ENCODE measurements at regions not wholly inside any gene's neighbourhood (a gene's known extent, or its start where the extent isn't known, plus 50 kb on each side); places are given as distances from the start of the nearest gene placed in this dataset.
"Not testable (repeated sequence)": the region's sequence is repeated elsewhere in the genome, so short reads cannot be mapped to it uniquely, and the experiment has no call there.

DNA sequence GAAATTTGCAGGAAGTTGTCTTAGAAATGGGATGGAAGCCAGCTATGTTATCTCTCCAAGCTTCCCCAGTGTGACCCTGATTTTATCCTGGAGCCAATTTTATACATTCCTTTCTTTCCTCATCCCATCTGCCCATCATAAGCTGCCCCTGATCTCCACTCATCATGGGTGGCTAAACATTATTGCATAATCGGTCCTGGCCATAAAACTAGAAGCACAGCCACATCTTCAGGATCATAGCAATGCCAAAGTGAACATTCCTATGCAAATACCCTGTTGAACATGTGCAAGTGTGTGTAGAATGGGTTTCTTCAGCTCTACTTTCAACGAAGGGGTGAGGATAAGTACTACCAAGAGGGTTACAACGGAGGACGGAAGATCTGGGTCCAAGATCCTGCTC lies 50.6 kb upstream of the COG2 start:
- no peak for DNase-seq (ENCODE audit: low read depth in 2 of 2)

DNA sequence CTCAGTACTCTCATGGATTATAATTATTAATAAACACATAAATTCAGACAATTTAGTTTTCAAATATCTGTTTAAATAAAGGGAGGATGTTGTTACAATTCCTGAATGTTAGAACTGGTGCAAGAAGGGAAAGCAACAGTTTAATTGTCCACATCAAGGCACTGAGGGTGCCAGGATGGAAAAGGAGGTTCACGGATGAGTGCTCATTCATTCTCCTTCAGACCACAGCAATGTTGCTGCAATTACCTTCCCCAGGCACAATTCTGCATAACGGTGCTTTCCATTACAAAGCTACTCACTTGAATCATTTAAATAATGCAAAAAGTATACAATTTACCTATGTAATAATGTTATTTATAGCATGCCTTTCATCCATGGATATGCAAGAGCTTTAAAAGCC lies 52.3 kb upstream of the COG2 start:
- DNase-seq (ENCODE audit: low read depth in 2 of 2) = no peak

DNA sequence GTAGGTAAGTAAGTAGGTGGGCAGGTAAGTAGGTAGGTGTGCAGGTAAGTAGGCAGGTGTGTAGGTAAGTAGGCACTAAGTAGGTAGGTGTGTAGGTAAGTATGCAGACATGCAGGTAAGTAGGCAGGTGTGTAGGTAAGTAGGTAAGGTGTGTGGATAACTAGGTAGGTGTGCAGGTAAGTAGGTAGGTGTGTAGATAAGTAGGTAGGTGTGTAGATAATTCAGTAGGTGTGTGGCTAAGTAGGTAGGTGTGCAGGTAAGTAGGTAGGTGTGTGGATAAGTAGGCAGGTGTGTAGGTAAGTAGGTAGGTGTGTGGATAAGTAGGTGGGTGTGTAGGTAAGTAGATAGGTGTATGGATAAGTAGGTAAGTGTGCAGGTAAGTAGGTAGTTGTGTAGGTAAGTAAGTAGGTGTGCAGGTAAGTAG lies 53.9 kb upstream of the COG2 start:
- DNase-seq (ENCODE audit: low read depth in 2 of 2) = no peak

DNA sequence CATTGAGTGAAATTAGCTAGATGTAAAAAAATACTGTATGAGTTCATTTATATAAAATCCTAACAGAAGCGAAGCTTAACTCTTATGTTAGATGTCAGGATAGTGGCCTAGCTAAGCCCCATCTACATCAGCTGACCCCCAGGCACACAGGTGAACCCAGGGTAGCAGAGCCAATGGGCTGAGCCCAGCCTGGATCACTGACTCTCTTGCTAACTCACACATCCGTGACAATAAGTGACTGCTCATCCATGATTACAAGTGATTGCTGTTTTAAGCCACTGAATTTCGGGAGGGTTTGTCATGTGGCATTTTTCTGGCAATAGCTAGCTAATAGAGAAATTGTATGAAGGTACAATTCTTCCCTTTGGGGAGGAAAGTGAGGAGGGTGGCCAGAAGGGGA lies 55.2 kb upstream of the COG2 start:
- no peak for DNase-seq (ENCODE audit: low read depth in 2 of 2)

DNA sequence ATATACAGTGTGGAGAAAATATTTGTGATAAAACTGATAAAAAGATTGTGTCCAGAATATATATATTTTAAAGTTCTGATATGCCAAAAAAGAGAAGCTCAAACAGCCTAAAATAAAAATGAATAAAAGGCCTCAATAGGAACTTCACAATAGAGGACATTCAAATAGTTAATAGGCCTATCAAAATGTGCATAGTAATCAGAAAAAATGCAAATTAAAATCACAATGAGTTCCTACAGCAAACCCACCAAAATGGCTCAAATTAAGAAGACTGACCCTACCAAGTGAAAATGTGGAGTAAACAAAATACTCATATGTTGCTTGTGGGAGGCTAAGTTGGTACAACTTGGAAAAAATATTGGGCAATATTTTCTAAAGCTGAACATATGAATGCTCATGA lies 57.6 kb upstream of the COG2 start:
- no peak for DNase-seq (ENCODE audit: low read depth in 2 of 2)

DNA sequence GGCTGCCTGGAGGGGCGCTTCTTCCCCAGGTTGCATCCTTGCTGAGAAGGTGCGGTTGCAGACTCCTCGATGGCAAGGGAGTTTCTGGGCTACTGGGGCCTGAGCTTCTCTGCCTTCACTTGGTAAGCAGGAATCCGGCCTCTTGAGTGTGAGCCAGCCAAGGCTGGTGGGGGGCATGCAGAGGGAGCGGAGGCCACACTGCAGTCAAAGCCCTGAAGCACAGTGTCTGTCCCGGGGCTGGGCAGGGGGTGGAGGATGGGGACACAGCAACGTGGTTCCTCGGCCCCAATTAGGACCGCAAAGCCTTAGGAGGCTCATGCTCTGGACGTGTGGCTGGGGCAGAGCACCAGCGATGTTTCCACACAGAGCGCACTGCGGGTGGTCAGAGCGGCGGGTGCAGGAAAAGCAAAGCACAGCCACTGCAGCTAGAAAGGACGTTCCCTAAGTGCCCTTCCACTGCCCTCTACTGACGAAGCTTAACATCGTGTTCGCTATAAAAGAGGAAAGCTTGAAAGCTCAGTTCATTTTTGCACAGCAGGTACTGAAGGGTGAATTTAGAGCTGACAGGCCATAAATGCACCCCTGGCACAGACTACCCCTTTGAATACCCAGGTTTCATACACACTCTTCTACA lies 60.7 kb upstream of the COG2 start:
- DNase-seq (ENCODE audit: low read depth in 2 of 2) = no peak

DNA sequence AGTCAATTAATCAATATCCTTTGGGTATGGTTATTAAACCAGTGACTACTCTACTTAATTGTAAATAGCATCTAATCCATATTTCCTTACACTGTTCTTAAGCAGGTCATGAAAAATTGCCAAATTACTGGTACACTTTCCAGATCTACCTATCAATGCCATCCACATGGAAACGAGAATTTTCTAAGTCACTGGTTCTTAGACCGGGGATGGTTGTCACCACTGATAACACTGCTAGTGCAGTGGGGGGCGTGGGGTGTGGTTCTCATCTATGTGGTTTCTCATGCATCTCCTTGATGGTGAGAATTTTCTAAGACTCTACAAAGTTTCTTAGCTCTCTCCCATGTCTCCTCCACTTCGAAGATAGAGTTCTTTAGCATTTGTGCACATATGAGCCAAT lies 63.7 kb upstream of the COG2 start:
- DNase-seq (ENCODE audit: low read depth in 2 of 2) = no peak

DNA sequence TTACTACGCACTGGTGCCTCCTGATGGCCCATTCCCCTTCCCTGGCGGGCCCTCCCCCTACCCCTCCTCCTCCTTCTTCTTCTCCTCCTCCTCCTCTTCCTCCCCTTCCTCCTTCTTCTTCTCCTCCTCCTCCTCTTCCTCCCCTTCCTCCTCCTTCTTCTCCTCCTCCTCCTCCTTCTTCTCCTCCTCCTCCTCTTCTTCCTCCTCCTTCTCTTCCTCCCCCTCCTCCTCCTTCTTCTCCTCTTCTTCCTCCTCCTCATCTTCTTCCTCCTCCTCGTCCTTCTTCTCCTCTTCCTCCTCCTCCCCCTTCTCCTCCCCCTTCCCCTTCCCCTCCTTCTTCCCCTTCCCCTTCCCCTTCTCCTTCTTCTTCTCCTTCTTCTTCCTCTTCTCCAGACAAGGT lies 64.7 kb upstream of the COG2 start:
- no peak for DNase-seq (ENCODE audit: low read depth in 2 of 2)

DNA sequence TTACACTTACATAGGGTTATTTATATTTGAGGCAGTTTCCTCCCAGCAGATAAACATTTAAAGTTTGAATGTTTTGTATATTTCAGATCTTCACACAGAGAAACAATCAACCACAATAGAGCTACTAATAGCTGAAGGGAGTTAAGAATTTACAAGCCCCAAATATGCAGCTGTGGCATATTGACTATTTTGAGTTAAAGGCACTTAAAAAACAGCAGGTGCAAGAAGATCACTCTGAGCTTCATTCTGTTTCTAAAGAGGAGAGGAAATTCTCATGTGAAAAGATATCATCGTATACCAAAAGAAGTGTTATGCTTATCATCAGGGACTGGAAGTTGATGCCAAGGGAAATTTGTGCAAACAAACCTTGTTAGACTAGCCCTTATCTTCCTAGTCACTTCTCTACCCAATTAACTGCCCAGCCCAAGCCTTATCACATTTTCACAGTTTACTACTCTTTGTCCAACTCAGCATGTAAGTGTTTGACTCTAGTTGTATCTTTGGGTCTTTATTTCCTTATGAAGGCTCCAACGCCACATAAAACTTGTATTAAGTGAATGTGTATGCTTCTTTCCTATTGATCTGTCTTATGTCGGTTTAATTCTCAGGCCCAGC lies 66.3 kb upstream of the COG2 start:
- DNase-seq (ENCODE audit: low read depth in 2 of 2) = no peak

DNA sequence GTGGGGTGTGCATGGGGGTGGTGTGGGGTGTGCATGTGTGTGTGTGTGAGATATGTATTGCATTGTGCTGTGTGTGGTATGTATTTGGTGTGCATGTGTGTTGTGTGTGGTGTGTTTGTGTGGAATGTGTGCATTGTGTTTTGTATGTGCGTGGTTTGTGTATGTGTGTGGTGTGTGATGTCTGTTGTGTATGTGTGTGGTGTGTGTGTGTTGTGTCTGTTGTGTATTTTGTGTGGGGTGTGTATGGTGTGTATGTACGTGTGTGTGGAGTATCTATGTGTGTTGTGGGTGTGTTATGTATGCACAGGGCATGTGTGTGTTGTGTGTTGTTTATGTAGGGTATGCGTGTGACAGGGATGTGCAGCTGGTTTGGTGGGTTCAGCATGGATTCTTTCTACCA lies 67.8 kb upstream of the COG2 start:
- no peak for DNase-seq (ENCODE audit: low read depth in 2 of 2)

DNA sequence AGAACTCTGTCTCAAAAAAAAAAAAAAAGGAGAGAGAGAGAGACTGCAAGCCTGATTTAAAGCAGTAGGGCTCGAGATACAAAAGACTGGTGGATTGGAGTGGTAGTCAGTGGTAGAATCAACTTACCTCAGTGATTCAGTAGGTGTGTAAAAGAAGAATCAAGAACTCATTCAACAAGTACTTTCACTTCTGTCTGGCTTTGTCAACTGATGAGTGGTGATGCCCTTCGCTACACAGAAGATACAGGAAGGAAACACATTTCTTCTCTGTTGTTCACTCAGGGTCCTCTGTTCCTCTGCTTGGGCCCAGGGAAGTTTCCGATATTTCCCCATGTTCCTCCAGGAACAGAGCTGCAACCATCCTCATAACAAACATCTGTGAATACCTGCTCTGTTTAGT lies 68.6 kb upstream of the COG2 start:
- DNase-seq (ENCODE audit: low read depth in 2 of 2) = no peak

DNA sequence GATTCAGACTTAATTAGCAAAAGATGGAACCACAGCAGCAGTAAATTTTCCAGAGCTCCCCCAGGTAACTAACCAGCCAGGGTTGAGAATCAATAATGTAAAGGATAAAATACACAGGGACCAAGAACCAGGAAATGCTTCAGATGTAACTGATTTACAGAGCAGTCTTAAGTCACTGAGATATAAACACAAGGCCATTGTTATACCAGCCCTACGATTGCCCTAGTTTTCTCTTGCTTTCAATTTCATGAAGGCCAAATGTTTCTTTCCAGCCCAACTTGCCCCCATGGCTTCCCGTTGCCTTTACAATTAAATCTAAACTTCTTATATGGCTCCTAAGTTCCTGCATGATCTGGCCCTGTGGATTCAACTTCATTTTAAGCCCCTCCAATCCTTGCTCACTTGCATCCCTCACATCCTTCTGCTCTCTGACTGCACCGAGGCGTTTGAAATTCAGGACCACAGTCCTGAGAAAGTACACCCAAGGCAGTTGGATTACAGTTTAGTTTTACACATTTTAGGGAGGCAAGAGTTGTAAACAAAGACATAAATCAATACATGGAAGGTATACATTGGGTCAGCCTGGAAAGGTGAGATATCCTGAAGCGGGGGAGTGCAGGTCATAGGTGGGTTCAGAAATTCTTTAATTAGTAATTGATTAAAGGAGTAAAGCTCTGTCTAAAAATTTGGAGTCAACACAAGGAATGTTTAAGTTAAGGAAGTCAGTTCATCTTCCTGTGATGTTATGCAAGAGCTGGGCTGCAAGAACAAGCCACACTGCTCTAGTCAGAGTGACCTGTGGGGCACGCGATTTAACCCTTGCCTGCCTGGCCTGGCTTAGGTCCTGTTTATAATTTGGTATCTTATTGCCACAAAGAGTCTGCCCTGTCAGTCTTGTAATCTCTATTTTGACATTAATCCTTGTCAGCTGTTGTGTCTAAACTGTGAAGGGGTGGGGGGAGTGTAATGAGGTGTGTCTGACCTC lies 69.9 kb upstream of the COG2 start:
- no peak for DNase-seq (ENCODE audit: low read depth in 2 of 2)

DNA sequence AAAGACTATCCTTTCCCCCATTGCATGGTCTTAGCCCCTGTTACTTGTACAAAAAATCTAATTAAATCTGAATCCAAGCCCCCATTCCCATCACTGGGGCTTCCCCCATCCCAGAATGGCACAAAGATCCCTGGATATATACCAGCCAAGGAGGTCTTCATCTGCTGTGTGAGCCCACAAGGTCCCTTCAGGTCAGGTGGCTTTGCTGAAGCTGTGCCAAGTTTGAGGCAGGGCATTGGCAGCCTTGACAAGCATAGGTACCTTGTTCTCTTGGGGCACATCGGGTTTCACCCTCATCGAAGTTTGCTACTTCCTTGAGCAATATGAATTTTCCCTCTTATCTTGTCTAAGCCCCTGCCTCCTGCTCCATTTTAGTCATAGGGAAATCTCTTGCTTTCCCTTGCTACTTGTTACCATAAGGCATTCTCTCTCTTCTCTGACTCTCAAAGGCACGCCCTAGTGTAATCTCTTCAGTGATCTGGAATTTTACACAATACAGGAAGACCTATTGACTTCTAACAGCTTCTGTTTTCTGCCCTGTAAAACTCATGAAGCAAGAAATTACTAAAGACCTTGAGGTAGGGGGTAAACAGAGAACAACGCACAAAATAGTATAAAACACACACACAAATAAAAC lies 71.4 kb upstream of the COG2 start:
- no peak for DNase-seq (ENCODE audit: low read depth in 2 of 2)

DNA sequence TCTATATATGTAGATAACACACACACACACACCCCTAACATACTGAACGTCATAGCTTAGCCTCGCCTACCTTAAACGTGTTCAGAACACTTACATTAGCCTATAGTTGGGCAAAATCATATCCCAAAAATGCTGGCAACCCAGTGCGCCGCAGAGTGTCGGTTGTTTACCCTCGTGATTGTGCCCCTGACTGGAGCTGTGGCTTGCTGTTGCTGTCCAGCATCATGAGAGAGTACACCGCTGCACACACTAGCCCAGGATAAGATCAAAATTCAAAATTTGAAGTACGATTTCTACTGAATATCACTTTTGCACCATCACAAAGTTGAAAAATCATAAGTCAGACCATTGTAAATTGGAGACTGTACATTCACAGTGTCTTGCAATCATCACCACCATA lies 73.1 kb upstream of the COG2 start:
- DNase-seq (ENCODE audit: low read depth in 2 of 2) = no peak

DNA sequence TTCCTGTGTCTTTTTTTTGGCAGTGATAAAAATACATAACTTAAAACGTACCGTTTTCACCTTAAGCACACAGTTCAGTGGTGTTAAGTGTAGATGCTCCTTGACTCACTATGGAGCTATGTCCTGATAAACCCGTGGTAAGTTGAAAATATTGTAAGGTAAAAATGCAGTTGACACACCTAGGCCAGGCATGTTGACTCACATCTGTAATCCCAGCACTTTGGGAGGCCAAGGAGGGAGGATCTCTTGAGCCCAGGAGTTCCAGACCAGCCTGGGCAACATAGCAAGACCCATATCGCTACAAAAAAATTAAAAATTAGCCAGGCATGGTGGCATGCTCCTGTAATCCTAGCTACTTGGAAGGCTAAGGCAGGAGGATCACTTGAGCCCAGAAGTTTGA lies 73.6 kb upstream of the COG2 start:
- no peak for DNase-seq (ENCODE audit: low read depth in 2 of 2)

DNA sequence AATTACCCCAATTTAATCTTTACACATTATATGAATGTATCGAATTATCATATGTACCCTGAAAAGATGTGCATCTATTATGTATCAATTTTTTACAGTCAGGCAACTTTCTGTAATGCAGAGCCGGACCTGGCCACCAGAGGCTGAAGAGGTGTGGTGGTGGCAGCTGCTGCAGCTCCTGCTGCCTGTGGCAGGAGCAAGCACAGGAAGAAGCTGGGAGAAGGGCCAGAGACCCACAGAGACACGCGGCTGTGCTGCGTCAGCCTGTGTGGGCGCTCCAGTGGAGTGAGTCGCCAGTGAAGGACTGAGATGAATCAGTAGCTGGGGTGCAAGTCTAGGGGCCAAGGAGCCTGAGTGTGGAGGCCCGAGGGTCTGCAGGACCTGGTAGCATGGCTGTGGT lies 74.3 kb upstream of the COG2 start:
- peak; percentile 3 to 14 for DNase-seq (ENCODE audit: low read depth in 2 of 2)

DNA sequence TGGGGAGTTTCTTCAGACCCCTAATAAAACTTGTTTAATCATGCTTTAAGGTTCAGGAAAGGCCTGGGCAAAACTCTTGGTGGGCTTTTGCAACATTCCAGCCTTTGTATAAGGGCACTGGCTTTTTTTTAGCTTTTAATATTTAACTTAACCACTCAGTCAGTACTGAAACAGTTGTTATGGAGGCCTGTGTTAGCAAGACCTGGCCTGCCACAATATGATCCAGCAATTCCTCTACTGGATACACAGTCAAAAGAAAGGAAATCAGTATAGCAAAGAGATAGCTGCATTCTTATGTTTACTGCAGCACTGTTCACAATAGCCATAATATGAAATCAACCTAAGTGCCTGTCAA lies 75.1 kb upstream of the COG2 start:
- DNase-seq (ENCODE audit: low read depth in 2 of 2) = no peak

DNA sequence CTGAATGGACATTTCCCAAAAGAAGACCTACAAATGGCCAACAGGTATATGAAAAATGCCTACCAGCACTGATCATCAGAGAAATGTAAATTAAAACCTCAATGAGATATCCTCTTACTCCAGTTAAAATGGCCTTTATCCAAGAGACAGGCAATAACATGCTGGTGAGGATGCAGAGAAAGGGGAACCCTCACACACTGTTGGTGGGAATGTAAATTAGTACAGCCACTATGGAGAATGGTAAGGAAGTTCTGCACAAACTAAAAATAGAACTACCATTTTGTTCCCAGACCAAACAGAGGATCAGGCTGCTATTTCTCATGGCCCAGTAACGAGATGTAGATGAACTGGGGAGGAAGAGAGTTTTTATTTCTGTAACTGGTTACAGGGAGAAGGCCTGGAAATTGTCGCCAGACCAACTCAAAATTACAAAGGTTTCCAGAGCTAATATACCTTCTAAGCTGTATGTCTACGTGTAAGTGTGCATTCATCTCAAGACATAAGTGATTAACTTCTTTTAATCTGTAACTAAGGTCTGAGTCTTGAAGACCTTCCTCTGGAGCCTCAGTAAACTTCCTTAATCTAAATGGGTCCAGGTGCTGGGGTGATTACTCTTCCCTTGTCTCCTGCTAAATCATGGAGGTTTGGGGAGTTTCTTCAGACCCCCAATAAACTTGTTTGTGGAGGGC lies 75.6 kb upstream of the COG2 start:
- not testable (repeated sequence) for DNase-seq (ENCODE audit: low read depth in 2 of 2)

DNA sequence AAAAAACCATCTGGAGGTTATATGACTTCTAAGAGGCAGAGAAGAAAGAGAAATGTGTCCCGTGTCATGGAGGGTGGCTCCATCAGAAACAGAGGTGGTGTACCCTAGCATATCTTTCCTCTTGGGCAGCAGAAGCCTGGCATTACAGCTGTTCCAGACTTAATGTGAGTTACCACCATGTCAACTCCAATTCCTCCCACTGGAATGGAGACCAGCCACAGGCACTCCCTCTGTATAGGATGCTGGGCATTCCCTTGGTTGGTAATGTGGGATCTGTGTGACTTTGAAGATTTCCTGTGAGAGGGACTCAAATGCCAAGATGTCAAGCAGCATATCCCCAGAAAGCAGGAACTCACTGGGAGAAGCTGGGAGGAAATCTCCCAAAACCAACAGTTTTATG lies 77.1 kb upstream of the COG2 start:
- no peak for DNase-seq (ENCODE audit: low read depth in 2 of 2)

DNA sequence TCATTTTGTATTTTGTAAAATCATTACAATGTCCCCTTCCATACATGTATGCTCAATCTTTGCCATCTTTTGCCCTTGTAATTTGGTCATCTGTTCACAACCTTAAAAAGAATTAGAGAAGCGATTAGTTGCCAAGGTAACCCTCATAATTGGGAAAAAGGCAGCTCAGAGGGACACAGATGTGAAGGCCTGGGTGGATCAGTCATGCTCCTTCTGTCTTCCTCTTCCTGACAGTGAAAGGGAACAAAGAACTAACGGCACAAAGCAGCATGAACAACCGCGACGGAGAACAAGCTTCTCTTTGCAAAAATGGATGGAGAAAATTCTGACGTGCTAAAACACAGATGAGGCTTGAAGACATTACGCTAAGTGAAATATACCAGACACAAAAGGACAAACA lies 78.7 kb upstream of the COG2 start:
- DNase-seq (ENCODE audit: low read depth in 2 of 2) = no peak

DNA sequence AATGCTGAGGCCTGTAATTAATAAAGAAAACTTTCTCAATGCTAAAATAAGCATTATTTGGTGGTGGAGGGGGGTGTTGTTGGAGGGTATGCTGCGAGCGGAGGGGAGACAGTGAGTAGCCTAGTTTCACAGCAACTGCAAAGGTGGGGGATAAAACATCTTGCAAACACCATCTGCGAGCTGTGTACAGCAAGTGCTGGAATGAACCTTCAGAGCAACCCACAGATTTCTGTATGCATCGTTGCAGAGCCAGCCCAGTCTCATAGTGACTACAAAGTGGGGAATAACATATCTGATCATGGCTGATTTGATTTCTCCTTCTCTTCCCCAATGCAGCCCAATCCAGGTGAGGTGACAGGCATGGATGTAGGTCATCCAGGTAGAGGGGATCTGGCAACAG lies 80.7 kb upstream of the COG2 start:
- no peak for DNase-seq (ENCODE audit: low read depth in 2 of 2)

DNA sequence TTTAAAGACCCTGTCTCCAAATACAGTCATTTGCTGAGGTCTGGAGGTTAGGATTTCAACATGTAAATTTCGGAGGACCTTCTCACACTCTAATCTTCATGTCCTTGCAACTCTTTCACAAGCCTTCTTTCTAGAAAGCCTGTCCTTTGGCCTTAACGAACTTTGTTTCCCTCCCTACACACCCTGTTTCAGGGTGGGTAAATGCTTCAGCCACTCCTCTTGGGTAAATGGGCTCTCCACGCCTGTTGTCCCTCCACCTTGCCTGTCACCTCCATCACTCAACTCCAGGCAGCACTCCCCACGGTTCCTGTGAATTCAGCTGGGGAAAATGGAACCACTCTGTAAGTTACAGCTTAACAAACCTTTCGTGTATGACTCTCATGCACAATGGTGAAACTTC lies 84.0 kb upstream of the COG2 start:
- no peak for DNase-seq (ENCODE audit: low read depth in 2 of 2)
